Stimulated activated naive CD8-positive, alpha-beta T cell treated with anti-CD3 and anti-CD28 coated beads, Interleukin-15, Interleukin-2, amounts not matched to agents 100 ng/mL and 50 ng/mL, for 24 hours (primary cell): ENCODE measurements at regions not wholly inside any gene's neighbourhood (a gene's known extent, or its start where the extent isn't known, plus 50 kb on each side); places are given as distances from the start of the nearest gene placed in this dataset.

ENCODE experiments used
- H3K27ac Mint-ChIP-seq: one replicate; pipeline ENCODE4 v1.8.0; 2021; ENCODE audit warnings: mild to moderate bottlenecking, mixed read lengths
- H3K27me3 Mint-ChIP-seq: one replicate; pipeline ENCODE4 v1.8.0; 2021; ENCODE audit warnings: mixed read lengths
- H3K36me3 Mint-ChIP-seq: one replicate; pipeline ENCODE4 v1.8.0; 2021; ENCODE audit warnings: low read depth, mixed read lengths
- H3K4me1 Mint-ChIP-seq: one replicate; pipeline ENCODE4 v1.8.0; 2021; ENCODE audit warnings: low read depth, mixed read lengths
- H3K4me3 Mint-ChIP-seq: one replicate; pipeline ENCODE4 v1.8.0; 2021; ENCODE audit warnings: mild to moderate bottlenecking, mixed read lengths
- H3K9me3 Mint-ChIP-seq: one replicate; pipeline ENCODE4 v1.8.0; 2021; ENCODE audit warnings: mixed read lengths

DNA sequence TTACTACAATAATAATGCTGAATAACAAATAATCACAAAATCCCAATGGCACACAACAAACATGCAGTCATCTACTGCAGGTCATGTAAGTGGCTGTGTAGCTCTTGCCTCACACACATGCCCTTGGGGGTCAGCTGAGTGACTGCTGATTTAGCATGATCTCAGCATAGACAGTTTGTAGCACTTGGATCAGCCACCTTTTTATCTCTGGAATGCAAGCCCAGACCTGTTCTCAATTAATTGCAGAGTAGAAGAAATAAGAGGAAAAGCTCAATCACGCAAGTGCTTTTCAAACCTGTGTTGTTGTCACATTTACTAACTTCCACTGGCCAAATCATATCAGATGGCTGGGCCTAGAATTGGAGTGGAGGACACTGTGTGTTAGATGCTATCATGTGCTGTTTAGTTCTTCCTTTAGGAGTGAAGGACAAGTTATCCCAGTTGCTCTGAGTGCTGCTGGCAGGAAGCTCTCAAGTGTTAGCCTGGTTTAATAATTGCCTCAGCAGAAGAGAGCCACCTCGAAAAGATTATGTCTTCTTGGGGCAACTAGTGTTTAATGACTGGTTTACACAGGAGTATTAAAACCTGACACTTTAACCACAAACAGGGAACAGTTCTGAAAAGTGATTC lies 128.3 kb upstream of the EPHA5 start:
- H3K4me3 Mint-ChIP-seq = no peak overlapping the region
- H3K4me1 Mint-ChIP-seq = no peaks in the 10 kb centered on the region
- no peaks in the 10 kb centered on the region for H3K36me3 Mint-ChIP-seq
- H3K9me3 Mint-ChIP-seq = no peaks in the 10 kb centered on the region
- H3K27me3 Mint-ChIP-seq = no peaks in the 10 kb centered on the region
- H3K27ac Mint-ChIP-seq = no peak overlapping the region

GRCh38 chr4:65791812-65792308 lies 121.6 kb upstream of the EPHA5 start:
- no peak overlapping the region for H3K4me3 Mint-ChIP-seq
- H3K36me3 Mint-ChIP-seq = no peaks in the 10 kb centered on the region
- H3K9me3 Mint-ChIP-seq = peaks cover 6% of the 10 kb centered on the region
- H3K27ac Mint-ChIP-seq = no peak overlapping the region
- no peaks in the 10 kb centered on the region for H3K4me1 Mint-ChIP-seq
- no peaks in the 10 kb centered on the region for H3K27me3 Mint-ChIP-seq

DNA sequence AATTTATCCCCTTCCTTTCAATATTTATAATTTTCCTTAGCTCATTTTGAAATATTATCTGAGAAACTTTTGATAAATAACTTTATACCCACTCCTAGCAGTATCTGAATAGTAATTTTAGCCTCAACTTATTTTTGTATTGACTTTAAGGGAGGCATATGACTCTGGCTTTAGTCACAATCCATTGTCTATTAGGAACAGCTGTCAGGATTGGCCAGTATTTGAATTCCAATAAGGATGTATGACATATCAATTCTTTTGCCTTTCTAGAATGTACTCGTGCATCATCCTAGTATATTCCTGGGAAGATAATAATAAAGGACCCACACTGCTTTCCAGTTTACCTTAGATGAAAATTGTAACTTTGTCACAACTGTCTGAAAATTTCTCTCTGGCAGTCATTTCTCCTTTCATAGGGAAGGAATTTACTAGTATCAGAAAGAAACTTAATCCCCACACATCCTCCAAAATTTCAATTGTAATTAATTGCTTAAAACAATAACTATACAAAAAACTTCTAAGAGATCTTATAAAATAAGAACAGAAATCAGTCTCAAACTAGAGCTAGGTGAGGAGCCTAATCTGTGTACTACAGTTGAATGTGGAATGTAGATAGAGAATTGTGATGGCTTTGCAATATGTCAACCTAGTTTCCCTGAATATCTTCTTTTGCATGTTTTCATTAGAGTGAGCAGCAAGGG lies 121.0 kb upstream of the EPHA5 start:
- Mint-ChIP-seq H3K4me1 (no peaks in the 10 kb centered on the region), H3K27me3 (no peaks in the 10 kb centered on the region), H3K27ac (no peak overlapping the region), H3K4me3 (no peak overlapping the region), H3K36me3 (no peaks in the 10 kb centered on the region), H3K9me3 (peaks cover 6% of the 10 kb centered on the region)

DNA sequence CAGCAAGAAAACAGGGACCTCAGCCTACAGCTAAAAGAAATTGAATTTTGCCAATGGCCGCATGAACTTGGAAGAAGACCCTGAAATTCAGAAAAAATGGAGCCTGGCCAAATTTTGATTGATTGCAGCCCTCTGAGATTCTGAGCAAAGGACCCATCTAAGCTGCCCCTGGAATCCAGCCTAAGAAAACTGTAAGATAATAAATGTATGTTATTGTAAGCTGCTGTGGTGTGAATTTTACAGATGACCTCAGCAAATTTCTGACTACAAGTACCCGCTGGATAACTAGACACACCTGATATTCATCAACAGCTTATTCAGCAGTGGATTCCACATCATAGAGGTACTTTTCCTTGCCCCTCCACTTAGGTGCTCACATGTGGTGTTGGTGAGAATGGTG lies 119.5 kb upstream of the EPHA5 start:
- H3K4me1 Mint-ChIP-seq = no peaks in the 10 kb centered on the region
- no peak overlapping the region for H3K27ac Mint-ChIP-seq
- no peak overlapping the region for H3K4me3 Mint-ChIP-seq
- H3K9me3 Mint-ChIP-seq = peaks cover 6% of the 10 kb centered on the region
- H3K27me3 Mint-ChIP-seq = no peaks in the 10 kb centered on the region
- no peaks in the 10 kb centered on the region for H3K36me3 Mint-ChIP-seq

GRCh38 chr4:65789341-65789740 lies 119.1 kb upstream of the EPHA5 start:
- peaks cover 6% of the 10 kb centered on the region for H3K9me3 Mint-ChIP-seq
- H3K36me3 Mint-ChIP-seq = no peaks in the 10 kb centered on the region
- H3K27ac Mint-ChIP-seq = no peak overlapping the region
- H3K4me1 Mint-ChIP-seq = no peaks in the 10 kb centered on the region
- H3K27me3 Mint-ChIP-seq = no peaks in the 10 kb centered on the region
- H3K4me3 Mint-ChIP-seq = no peak overlapping the region

DNA sequence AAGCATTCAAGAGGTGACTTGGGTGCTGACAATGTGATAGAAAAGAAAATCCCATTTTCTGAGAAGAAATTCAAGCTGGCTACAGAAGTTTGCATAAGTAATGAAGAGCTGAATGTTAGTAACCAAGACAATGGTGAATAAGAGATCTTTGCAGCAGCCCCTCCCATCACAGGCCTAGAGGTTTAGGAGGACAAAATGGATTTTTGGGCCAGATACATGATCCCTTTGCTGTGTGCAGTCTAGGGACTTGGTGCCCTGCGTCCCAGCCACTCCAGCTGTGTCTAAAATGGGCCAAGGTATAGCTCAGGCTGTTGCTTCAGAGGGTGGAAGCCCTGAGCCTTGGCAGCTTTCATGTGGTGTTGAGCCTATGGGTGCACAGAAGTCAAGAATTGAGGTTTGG lies 107.0 kb upstream of the EPHA5 start:
- H3K4me1 Mint-ChIP-seq = no peaks in the 10 kb centered on the region
- peaks cover 31% of the 10 kb centered on the region for H3K9me3 Mint-ChIP-seq
- no peaks in the 10 kb centered on the region for H3K27me3 Mint-ChIP-seq
- no peak overlapping the region for H3K27ac Mint-ChIP-seq
- H3K4me3 Mint-ChIP-seq = no peak overlapping the region
- H3K36me3 Mint-ChIP-seq = no peaks in the 10 kb centered on the region

GRCh38 chr4:65773636-65774035 lies 103.3 kb upstream of the EPHA5 start:
- Mint-ChIP-seq H3K4me1 (no peaks in the 10 kb centered on the region), H3K4me3 (no peak overlapping the region), H3K9me3 (peaks cover 29% of the 10 kb centered on the region)

GRCh38 chr4:65747386-65747785 lies 77.1 kb upstream of the EPHA5 start:
- Mint-ChIP-seq H3K36me3 (no peaks in the 10 kb centered on the region), H3K9me3 (no peaks in the 10 kb centered on the region), H3K4me1 (no peaks in the 10 kb centered on the region), H3K27ac (no peak overlapping the region), H3K4me3 (no peak overlapping the region), H3K27me3 (no peaks in the 10 kb centered on the region)

More at GRCh38 chr4:65773636-65774035, 103.3 kb upstream of the EPHA5 start:
- Mint-ChIP-seq H3K36me3 (no peaks in the 10 kb centered on the region), H3K27me3 (no peaks in the 10 kb centered on the region), H3K27ac (no peak overlapping the region)

DNA sequence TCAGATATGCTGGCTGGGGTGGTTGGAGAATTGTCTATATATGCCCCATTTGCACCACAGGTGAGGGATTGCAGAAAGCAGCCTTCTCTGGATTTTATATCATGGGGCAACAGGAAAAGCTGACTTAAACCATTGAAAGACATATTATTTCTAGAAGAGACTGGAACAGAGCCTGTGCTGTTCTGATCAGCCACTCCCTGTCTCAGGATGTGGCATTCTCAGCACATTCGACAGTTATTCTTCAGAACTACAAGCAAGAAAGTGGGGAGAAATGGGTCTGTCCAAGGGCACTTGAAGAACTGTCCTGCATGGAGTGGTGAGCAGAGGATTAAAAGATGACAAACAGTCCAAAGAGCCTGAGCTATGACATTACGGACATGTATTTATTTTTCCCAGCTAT lies 67.8 kb upstream of the EPHA5 start:
- Mint-ChIP-seq H3K27ac (no peak overlapping the region), H3K36me3 (no peaks in the 10 kb centered on the region), H3K4me1 (no peaks in the 10 kb centered on the region), H3K27me3 (no peaks in the 10 kb centered on the region), H3K9me3 (peaks cover 8% of the 10 kb centered on the region), H3K4me3 (no peak overlapping the region)

DNA sequence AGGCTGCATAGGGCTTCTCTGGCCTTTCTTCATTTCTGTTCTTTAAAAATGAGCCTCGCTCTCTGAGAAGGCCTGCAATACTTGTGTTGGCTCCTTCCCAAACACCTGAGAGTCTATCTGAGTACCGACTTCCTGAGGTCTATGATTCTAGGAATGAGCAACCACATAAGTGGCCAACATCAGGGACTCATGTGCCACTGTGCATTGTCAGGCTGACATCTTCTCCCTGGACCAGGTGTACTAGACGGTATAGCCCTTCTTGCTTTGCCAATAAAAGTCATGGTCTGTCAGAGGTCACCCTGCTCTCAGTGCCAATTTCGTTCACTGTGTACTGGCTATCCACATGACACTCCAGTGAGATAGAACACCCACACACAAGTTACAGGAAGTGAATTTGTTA lies 67.4 kb upstream of the EPHA5 start:
- no peaks in the 10 kb centered on the region for H3K4me1 Mint-ChIP-seq
- no peak overlapping the region for H3K27ac Mint-ChIP-seq
- no peaks in the 10 kb centered on the region for H3K36me3 Mint-ChIP-seq

DNA sequence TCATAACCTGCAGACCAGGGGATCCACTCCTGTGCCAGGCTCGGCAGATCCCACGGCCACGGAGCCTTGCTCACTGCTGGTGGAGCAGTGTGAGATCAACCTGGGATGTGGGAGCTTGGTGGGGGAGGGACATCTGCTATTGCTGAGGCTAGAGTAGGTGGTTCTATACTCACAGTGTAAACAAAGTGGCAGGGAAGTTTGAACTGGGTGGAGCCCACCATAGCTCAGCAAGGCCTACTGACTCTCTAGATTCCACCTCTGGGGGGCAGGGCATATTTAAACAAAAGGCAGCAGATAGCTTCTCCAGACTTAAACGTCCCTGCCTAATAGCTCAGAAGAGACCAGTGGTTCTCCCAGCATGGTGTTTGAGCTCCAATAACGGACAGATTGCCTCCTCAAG lies 54.7 kb upstream of the EPHA5 start:
- Mint-ChIP-seq H3K27me3 (no peaks in the 10 kb centered on the region), H3K36me3 (no peaks in the 10 kb centered on the region), H3K9me3 (no peaks in the 10 kb centered on the region), H3K27ac (no peak overlapping the region), H3K4me3 (no peak overlapping the region), H3K4me1 (no peaks in the 10 kb centered on the region)

More for the DNA sequence above, 67.4 kb upstream of the EPHA5 start:
- peaks cover 11% of the 10 kb centered on the region for H3K9me3 Mint-ChIP-seq
- H3K4me3 Mint-ChIP-seq = no peak overlapping the region
- no peaks in the 10 kb centered on the region for H3K27me3 Mint-ChIP-seq
